ENCODE measurements at regions not wholly inside any gene's neighbourhood (a gene's known extent, or its start where the extent isn't known, plus 50 kb on each side); places are given as distances from the start of the nearest gene placed in this dataset.

DNA sequence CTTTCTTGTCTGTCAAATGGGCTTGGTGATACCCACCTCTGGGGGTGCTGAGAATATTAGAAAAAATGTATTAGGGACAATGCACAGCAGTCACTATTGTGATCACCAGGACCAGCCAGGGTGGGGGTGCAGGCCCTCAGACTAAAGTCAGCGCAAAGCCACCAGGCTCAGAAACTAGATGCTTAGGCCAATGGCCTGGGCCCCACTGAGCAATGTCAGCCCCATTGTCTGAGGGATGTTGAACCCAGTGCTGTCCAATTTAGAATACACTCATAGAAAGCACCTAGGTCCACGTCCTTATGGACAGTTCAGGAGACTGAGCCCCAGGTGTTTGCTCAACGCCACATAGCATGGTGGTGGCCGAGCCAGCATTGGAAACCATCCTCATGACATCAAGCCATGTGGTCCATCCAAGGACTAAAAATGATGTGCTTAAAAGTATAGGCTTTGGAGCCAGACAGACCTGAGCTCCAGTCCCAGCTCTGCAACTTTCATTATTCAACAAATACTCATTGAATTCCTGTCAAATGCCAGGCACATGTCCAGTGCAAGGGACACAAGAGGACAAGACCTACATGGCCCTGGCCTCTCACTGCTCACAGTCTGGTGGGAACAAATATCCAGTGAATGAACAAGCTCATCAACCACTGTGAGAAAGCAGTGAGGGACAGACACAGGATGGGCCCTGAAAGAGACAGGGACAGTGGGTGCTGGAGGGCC is 273.8 kb downstream of the MATN1 start:
- Histone ChIP-seq H3K27ac (ENCODE audit: low read depth in 1 of 2, low read length in 2 of 2) (no peak overlapping the region), H3K36me3 (ENCODE audit: control insufficient read depth in 4 of 4, insufficient read depth in 3 of 4, low read depth in 1 of 4, low read length in 3 of 4) (no peaks in the 10 kb centered on the region), H3K4me3 (ENCODE audit: low read depth in 1 of 3, low read length in 3 of 3) (no peak overlapping the region), H3K4me1 (ENCODE audit: control insufficient read depth in 4 of 4, insufficient read depth in 4 of 4, low read length in 3 of 4) (no peaks in the 10 kb centered on the region), H3K27me3 (ENCODE audit: control insufficient read depth in 4 of 4, insufficient read depth in 4 of 4, low read length in 3 of 4) (no peaks in the 10 kb centered on the region), H3K9me3 (ENCODE audit: control insufficient read depth in 4 of 4, low read length in 3 of 4) (no peaks in the 10 kb centered on the region), H3K9ac (ENCODE audit: low read depth in 1 of 2, low read length in 2 of 2) (no peak overlapping the region)
- TF ChIP-seq ZBTB33 (IDR thresholded peaks at IDR 0.05): no peak
- no peak for TF ChIP-seq REST (IDR thresholded peaks at IDR 0.05)
- no peak for TF ChIP-seq EGR1 (IDR thresholded peaks at IDR 0.05; ENCODE audit: low read depth in 2 of 2)
- TF ChIP-seq FOXA2 (IDR thresholded peaks at IDR 0.05): no peak
- no peak for TF ChIP-seq RAD21 (IDR thresholded peaks at IDR 0.05)
- no peak for TF ChIP-seq SP1 (IDR thresholded peaks at IDR 0.05)
- TF ChIP-seq, protein P1, sequence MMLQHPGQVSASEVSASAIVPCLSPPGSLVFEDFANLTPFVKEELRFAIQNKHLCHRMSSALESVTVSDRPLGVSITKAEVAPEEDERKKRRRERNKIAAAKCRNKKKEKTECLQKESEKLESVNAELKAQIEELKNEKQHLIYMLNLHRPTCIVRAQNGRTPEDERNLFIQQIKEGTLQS (IDR thresholded peaks at IDR 0.05): no peak
- no peak for TF ChIP-seq MAX (IDR thresholded peaks at IDR 0.05)
- TF ChIP-seq, protein P2, sequence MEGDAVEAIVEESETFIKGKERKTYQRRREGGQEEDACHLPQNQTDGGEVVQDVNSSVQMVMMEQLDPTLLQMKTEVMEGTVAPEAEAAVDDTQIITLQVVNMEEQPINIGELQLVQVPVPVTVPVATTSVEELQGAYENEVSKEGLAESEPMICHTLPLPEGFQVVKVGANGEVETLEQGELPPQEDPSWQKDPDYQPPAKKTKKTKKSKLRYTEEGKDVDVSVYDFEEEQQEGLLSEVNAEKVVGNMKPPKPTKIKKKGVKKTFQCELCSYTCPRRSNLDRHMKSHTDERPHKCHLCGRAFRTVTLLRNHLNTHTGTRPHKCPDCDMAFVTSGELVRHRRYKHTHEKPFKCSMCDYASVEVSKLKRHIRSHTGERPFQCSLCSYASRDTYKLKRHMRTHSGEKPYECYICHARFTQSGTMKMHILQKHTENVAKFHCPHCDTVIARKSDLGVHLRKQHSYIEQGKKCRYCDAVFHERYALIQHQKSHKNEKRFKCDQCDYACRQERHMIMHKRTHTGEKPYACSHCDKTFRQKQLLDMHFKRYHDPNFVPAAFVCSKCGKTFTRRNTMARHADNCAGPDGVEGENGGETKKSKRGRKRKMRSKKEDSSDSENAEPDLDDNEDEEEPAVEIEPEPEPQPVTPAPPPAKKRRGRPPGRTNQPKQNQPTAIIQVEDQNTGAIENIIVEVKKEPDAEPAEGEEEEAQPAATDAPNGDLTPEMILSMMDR (IDR thresholded peaks at IDR 0.05; ENCODE audit: low read depth, low read length, missing input control): no peak
- no peak for TF ChIP-seq FOXA1 (IDR thresholded peaks at IDR 0.05)
- TF ChIP-seq HNF4G (IDR thresholded peaks at IDR 0.05): no peak
- TF ChIP-seq RXRA (IDR thresholded peaks at IDR 0.05): no peak
- TF ChIP-seq HNF4A (conservative IDR thresholded peaks at IDR 0.05): no peak
- no peak for TF ChIP-seq TAF1 (conservative IDR thresholded peaks at IDR 0.05)
- no peak for TF ChIP-seq YY1 (IDR thresholded peaks at IDR 0.05)
- TF ChIP-seq NR2F2 (IDR thresholded peaks at IDR 0.05): no peak
- no peak for TF ChIP-seq JUND (IDR thresholded peaks at IDR 0.05)
- TF ChIP-seq GABPA (IDR thresholded peaks at IDR 0.05 in 1 of 2, conservative IDR thresholded peaks at IDR 0.05 in 1 of 2): no peak
- 87% methylated on average over 4 of the region's 4 CpGs for WGBS
- DNase-seq (ENCODE audit: low spot score): peak; percentile 16
